ENCODE measurements at regions not wholly inside any gene's neighbourhood (a gene's known extent, or its start where the extent isn't known, plus 50 kb on each side); places are given as distances from the start of the nearest gene placed in this dataset.

- no peaks in the 10 kb centered on the region for H3K27me3 ChIP-seq (ENCODE audit: insufficient read depth, low read length)
- H3K9me3 ChIP-seq (ENCODE audit: control insufficient read depth in 1 of 2, low read length in 2 of 2) = no peaks in the 10 kb centered on the region
- no peak overlapping the region for H3K4me3 ChIP-seq (ENCODE audit: low read length in 2 of 2)
- DNase-seq = no peak
- no peak overlapping the region for H3K27ac ChIP-seq (ENCODE audit: low read depth, low read length)
- CTCF ChIA-PET (ENCODE audit: partially characterized antibody) = no interaction called here
- H3K4me1 ChIP-seq (ENCODE audit: insufficient read depth, low read length) = no peaks in the 10 kb centered on the region
- Mint-ChIP-seq H3K27ac (no peak overlapping the region), H3K27me3 (peaks cover 28 to 32% of the 10 kb centered on the region in 2 donors), H3K36me3 (no peaks in the 10 kb centered on the region), H3K9me3 (no peaks in the 10 kb centered on the region), H3K4me1 (no peaks in the 10 kb centered on the region), H3K4me3 (no peak overlapping the region)
- no peaks in the 10 kb centered on the region for H3K36me3 ChIP-seq (ENCODE audit: insufficient read depth, low read length)
- intact Hi-C loops (cut with micrococcal nuclease) = no loop called here
- POLR2A ChIA-PET (ENCODE audit: partially characterized antibody) = no interaction called here
Measured at GRCh38 chr1:157400766-157401165, 151.5 kb downstream of the FCRL5 start.

GRCh38 chr1:157399984-157400382 lies 152.3 kb downstream of the FCRL5 start:
- H3K27ac Mint-ChIP-seq = no peak overlapping the region
- no peak for DNase-seq

GRCh38 chr1:157399343-157399983 lies 152.9 kb downstream of the FCRL5 start:
- Mint-ChIP-seq H3K36me3 (no peaks in the 10 kb centered on the region), H3K9me3 (peaks cover 0 to 3% (median 0%) of the 10 kb centered on the region in 8 donors), H3K4me3 (no peak overlapping the region), H3K27ac (no peak overlapping the region), H3K27me3 (peaks cover 30 to 32% of the 10 kb centered on the region in 2 donors), H3K4me1 (no peaks in the 10 kb centered on the region)
- DNase-seq = no peak
- intact Hi-C loops (cut with micrococcal nuclease) = no loop called here
- Histone ChIP-seq H3K36me3 (ENCODE audit: insufficient read depth, low read length) (no peaks in the 10 kb centered on the region), H3K4me3 (ENCODE audit: low read length in 2 of 2) (no peak overlapping the region), H3K4me1 (ENCODE audit: insufficient read depth, low read length) (no peaks in the 10 kb centered on the region), H3K9me3 (ENCODE audit: control insufficient read depth in 1 of 2, low read length in 2 of 2) (no peaks in the 10 kb centered on the region), H3K27me3 (ENCODE audit: insufficient read depth, low read length) (peaks cover 4% of the 10 kb centered on the region), H3K27ac (ENCODE audit: low read depth, low read length) (no peak overlapping the region)
- ChIA-PET POLR2A (ENCODE audit: partially characterized antibody) (no interaction called here), CTCF (ENCODE audit: partially characterized antibody) (no interaction called here)

More at GRCh38 chr1:157399984-157400382, 152.3 kb downstream of the FCRL5 start:
- H3K27me3 ChIP-seq (ENCODE audit: insufficient read depth, low read length) = peaks cover 4% of the 10 kb centered on the region
- no peak overlapping the region for H3K27ac ChIP-seq (ENCODE audit: low read depth, low read length)
- POLR2A ChIA-PET (ENCODE audit: partially characterized antibody) = no interaction called here
- no peaks in the 10 kb centered on the region for H3K9me3 Mint-ChIP-seq
- no peaks in the 10 kb centered on the region for H3K4me1 Mint-ChIP-seq
- H3K9me3 ChIP-seq (ENCODE audit: control insufficient read depth in 1 of 2, low read length in 2 of 2) = no peaks in the 10 kb centered on the region
- H3K4me3 ChIP-seq (ENCODE audit: low read length in 2 of 2) = no peak overlapping the region
- H3K27me3 Mint-ChIP-seq = peaks cover 30 to 32% of the 10 kb centered on the region in 2 donors
- H3K4me1 ChIP-seq (ENCODE audit: insufficient read depth, low read length) = no peaks in the 10 kb centered on the region
- no peaks in the 10 kb centered on the region for H3K36me3 ChIP-seq (ENCODE audit: insufficient read depth, low read length)
- CTCF ChIA-PET (ENCODE audit: partially characterized antibody) = no interaction called here
- no peaks in the 10 kb centered on the region for H3K36me3 Mint-ChIP-seq
- intact Hi-C loops (cut with micrococcal nuclease) = no loop called here
- H3K4me3 Mint-ChIP-seq = no peak overlapping the region

- no peaks in the 10 kb centered on the region for H3K4me1 ChIP-seq (ENCODE audit: insufficient read depth, low read length)
- no peaks in the 10 kb centered on the region for H3K36me3 Mint-ChIP-seq
- no peak overlapping the region for H3K4me3 ChIP-seq (ENCODE audit: low read length in 2 of 2)
- no peak overlapping the region for H3K4me3 Mint-ChIP-seq
- no peaks in the 10 kb centered on the region for H3K36me3 ChIP-seq (ENCODE audit: insufficient read depth, low read length)
- H3K9me3 ChIP-seq (ENCODE audit: control insufficient read depth in 1 of 2, low read length in 2 of 2) = no peaks in the 10 kb centered on the region
- no peaks in the 10 kb centered on the region for H3K4me1 Mint-ChIP-seq
- DNase-seq = no peak
- peaks cover 0 to 10% (median under 1%) of the 10 kb centered on the region in 8 donors for H3K9me3 Mint-ChIP-seq
- H3K27me3 ChIP-seq (ENCODE audit: insufficient read depth, low read length) = peaks cover 3% of the 10 kb centered on the region
- ChIA-PET CTCF (ENCODE audit: partially characterized antibody) (interaction anchor here (1.4 kb wide), 1 partner anchor 20 kb away, joined by 4 read pairs; no protein-coding TSS in a partner anchor), POLR2A (ENCODE audit: partially characterized antibody) (no interaction called here)
- intact Hi-C loops (cut with micrococcal nuclease) = no loop called here
- H3K27me3 Mint-ChIP-seq = peaks cover 14 to 15% of the 10 kb centered on the region in 2 donors
- no peak overlapping the region for H3K27ac ChIP-seq (ENCODE audit: low read depth, low read length)
- H3K27ac Mint-ChIP-seq = no peak overlapping the region
Measured at GRCh38 chr1:157390651-157391050, 161.7 kb downstream of the FCRL5 start.

GRCh38 chr1:157388057-157388456 lies 164.3 kb downstream of the FCRL5 start:
- Histone ChIP-seq H3K9me3 (ENCODE audit: control insufficient read depth in 1 of 2, low read length in 2 of 2) (no peaks in the 10 kb centered on the region), H3K27me3 (ENCODE audit: insufficient read depth, low read length) (no peaks in the 10 kb centered on the region), H3K36me3 (ENCODE audit: insufficient read depth, low read length) (no peaks in the 10 kb centered on the region), H3K27ac (ENCODE audit: low read depth, low read length) (no peak overlapping the region), H3K4me1 (ENCODE audit: insufficient read depth, low read length) (no peaks in the 10 kb centered on the region), H3K4me3 (ENCODE audit: low read length in 2 of 2) (no peak overlapping the region)
- POLR2A ChIA-PET (ENCODE audit: partially characterized antibody) = no interaction called here
- CTCF ChIA-PET (ENCODE audit: partially characterized antibody) = no interaction called here
- H3K4me3 Mint-ChIP-seq = no peak overlapping the region
- no peak overlapping the region for H3K27ac Mint-ChIP-seq
- H3K4me1 Mint-ChIP-seq = no peaks in the 10 kb centered on the region
- H3K27me3 Mint-ChIP-seq = peaks cover 12 to 14% of the 10 kb centered on the region in 2 donors
- intact Hi-C loops (cut with micrococcal nuclease) = no loop called here
- DNase-seq = no peak
- peaks cover 0 to 2% (median 0%) of the 10 kb centered on the region in 8 donors for H3K9me3 Mint-ChIP-seq
- H3K36me3 Mint-ChIP-seq = no peaks in the 10 kb centered on the region

- no peak overlapping the region for H3K4me3 ChIP-seq (ENCODE audit: low read length in 2 of 2)
- H3K36me3 ChIP-seq (ENCODE audit: insufficient read depth, low read length) = no peaks in the 10 kb centered on the region
- no peaks in the 10 kb centered on the region for H3K36me3 Mint-ChIP-seq
- CTCF ChIA-PET (ENCODE audit: partially characterized antibody) = no interaction called here
- H3K27me3 Mint-ChIP-seq = peaks cover 9 to 13% of the 10 kb centered on the region in 2 donors
- intact Hi-C loops (cut with micrococcal nuclease) = no loop called here
- POLR2A ChIA-PET (ENCODE audit: partially characterized antibody) = no interaction called here
- no peak overlapping the region for H3K27ac ChIP-seq (ENCODE audit: low read depth, low read length)
- H3K4me3 Mint-ChIP-seq = no peak overlapping the region
- no peaks in the 10 kb centered on the region for H3K9me3 ChIP-seq (ENCODE audit: control insufficient read depth in 1 of 2, low read length in 2 of 2)
- no peaks in the 10 kb centered on the region for H3K4me1 Mint-ChIP-seq
- H3K9me3 Mint-ChIP-seq = no peaks in the 10 kb centered on the region
- H3K27me3 ChIP-seq (ENCODE audit: insufficient read depth, low read length) = no peaks in the 10 kb centered on the region
- DNase-seq = no peak
- no peaks in the 10 kb centered on the region for H3K4me1 ChIP-seq (ENCODE audit: insufficient read depth, low read length)
- H3K27ac Mint-ChIP-seq = no peak overlapping the region
Measured at GRCh38 chr1:157384258-157384657, 168.1 kb downstream of the FCRL5 start.

- H3K27me3 ChIP-seq (ENCODE audit: insufficient read depth, low read length) = no peaks in the 10 kb centered on the region
- H3K27ac Mint-ChIP-seq = no peak overlapping the region
- no peak overlapping the region for H3K4me3 Mint-ChIP-seq
- H3K9me3 ChIP-seq (ENCODE audit: control insufficient read depth in 1 of 2, low read length in 2 of 2) = no peaks in the 10 kb centered on the region
- intact Hi-C loops (cut with micrococcal nuclease) = no loop called here
- no peaks in the 10 kb centered on the region for H3K36me3 Mint-ChIP-seq
- no peaks in the 10 kb centered on the region for H3K4me1 Mint-ChIP-seq
- H3K9me3 Mint-ChIP-seq = no peaks in the 10 kb centered on the region
- H3K27ac ChIP-seq (ENCODE audit: low read depth, low read length) = no peak overlapping the region
- ChIA-PET POLR2A (ENCODE audit: partially characterized antibody) (no interaction called here), CTCF (ENCODE audit: partially characterized antibody) (no interaction called here)
- no peaks in the 10 kb centered on the region for H3K36me3 ChIP-seq (ENCODE audit: insufficient read depth, low read length)
- H3K27me3 Mint-ChIP-seq = peaks cover 14% of the 10 kb centered on the region in 2 donors
- H3K4me3 ChIP-seq (ENCODE audit: low read length in 2 of 2) = no peak overlapping the region
- DNase-seq = no peak
- H3K4me1 ChIP-seq (ENCODE audit: insufficient read depth, low read length) = no peaks in the 10 kb centered on the region
Measured at GRCh38 chr1:157382351-157382750, 170.0 kb downstream of the FCRL5 start.

Data from CD4-positive, alpha-beta memory T cell (primary cell).